Stimulated activated CD8-positive, alpha-beta memory T cell treated with anti-CD3 and anti-CD28 coated beads, Interleukin-4, amount 100 ng/mL, for 24 hours (primary cell): ENCODE measurements at regions not wholly inside any gene's neighbourhood (a gene's known extent, or its start where the extent isn't known, plus 50 kb on each side); places are given as distances from the start of the nearest gene placed in this dataset.

ENCODE experiments used
- DNase-seq: peaks from one replicate; pipeline ENCODE4 v3.0.0-alpha.2; 2020; ENCODE audit warnings: low read depth

- DNase-seq: no peak
These were observed 615.8 kb upstream of the SALL3 start for GRCh38 chr18:78363556-78364387.

- DNase-seq: no peak
These were observed 615.1 kb upstream of the SALL3 start for GRCh38 chr18:78364388-78364960.

GRCh38 chr18:78367996-78368395 lies 611.6 kb upstream of the SALL3 start:
- no peak for DNase-seq

- no peak for DNase-seq
These were observed 610.9 kb upstream of the SALL3 start for GRCh38 chr18:78368726-78369125.

- DNase-seq: no peak
These were observed 603.6 kb upstream of the SALL3 start for GRCh38 chr18:78376046-78376445.

- no peak for DNase-seq
These were observed 601.2 kb upstream of the SALL3 start for GRCh38 chr18:78378403-78378802.

- DNase-seq: no peak
These were observed 600.6 kb upstream of the SALL3 start for GRCh38 chr18:78378983-78379382.

- DNase-seq: no peak
These were observed 589.2 kb upstream of the SALL3 start for GRCh38 chr18:78390348-78390951.

GRCh38 chr18:78390952-78391348 lies 588.7 kb upstream of the SALL3 start:
- DNase-seq: no peak

- no peak for DNase-seq
These were observed 586.3 kb upstream of the SALL3 start for GRCh38 chr18:78393086-78393862.

- DNase-seq: no peak
These were observed 583.5 kb upstream of the SALL3 start for GRCh38 chr18:78396077-78396476.

GRCh38 chr18:78396756-78397155 lies 582.9 kb upstream of the SALL3 start:
- no peak for DNase-seq

GRCh38 chr18:78399992-78400503 lies 579.6 kb upstream of the SALL3 start:
- DNase-seq: no peak

GRCh38 chr18:78402440-78402839 lies 577.2 kb upstream of the SALL3 start:
- DNase-seq: no peak

- no peak for DNase-seq
These were observed 576.7 kb upstream of the SALL3 start for GRCh38 chr18:78402966-78403365.

- DNase-seq: no peak
These were observed 576.2 kb upstream of the SALL3 start for GRCh38 chr18:78403371-78403770.

GRCh38 chr18:78405763-78406162 lies 573.9 kb upstream of the SALL3 start:
- no peak for DNase-seq

- no peak for DNase-seq
These were observed 572.7 kb upstream of the SALL3 start for GRCh38 chr18:78406743-78407465.

- DNase-seq: no peak
These were observed 572.2 kb upstream of the SALL3 start for GRCh38 chr18:78407466-78407844.

- no peak for DNase-seq
These were observed 571.0 kb upstream of the SALL3 start for GRCh38 chr18:78408623-78409022.

- DNase-seq: no peak
These were observed 569.4 kb upstream of the SALL3 start for GRCh38 chr18:78410094-78410786.
